Frontal cortex (tissue), 3 donors: ENCODE measurements at regions not wholly inside any gene's neighbourhood (a gene's known extent, or its start where the extent isn't known, plus 50 kb on each side); places are given as distances from the start of the nearest gene placed in this dataset.

ENCODE experiments used
- DNase-seq, 2 donors: peaks; one replicate each; pipeline ENCODE4 v3.0.0; 2012; ENCODE audit warnings: low spot score in 2 of 2
- FAIRE-seq: peaks from 2 replicates; lab custom pipeline; 2012; peaks lifted over from hg19 to GRCh38; lab: Jason Lieb, UNC
- donor health status: control.
- donor health status: control.
- donor health status: control.

DNA sequence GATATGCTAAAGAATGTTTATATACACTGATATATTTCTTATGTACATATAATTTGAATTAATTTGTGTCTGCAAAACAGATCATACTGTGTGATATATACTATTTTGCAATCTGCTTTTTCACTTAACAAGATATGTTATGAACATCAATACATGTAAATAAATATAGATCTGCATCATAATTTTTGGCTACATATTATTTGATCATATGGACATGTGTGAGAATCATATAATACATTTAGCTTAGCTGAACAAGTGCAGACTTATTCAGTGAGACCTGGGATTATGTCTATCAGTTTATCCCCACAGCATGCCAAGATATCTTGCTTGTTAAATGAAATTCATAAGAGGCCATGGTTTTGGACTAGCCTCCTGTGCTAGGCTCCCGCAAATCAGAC lies 474.3 kb downstream of the ARHGEF28 start:
- no peak for FAIRE-seq

DNA sequence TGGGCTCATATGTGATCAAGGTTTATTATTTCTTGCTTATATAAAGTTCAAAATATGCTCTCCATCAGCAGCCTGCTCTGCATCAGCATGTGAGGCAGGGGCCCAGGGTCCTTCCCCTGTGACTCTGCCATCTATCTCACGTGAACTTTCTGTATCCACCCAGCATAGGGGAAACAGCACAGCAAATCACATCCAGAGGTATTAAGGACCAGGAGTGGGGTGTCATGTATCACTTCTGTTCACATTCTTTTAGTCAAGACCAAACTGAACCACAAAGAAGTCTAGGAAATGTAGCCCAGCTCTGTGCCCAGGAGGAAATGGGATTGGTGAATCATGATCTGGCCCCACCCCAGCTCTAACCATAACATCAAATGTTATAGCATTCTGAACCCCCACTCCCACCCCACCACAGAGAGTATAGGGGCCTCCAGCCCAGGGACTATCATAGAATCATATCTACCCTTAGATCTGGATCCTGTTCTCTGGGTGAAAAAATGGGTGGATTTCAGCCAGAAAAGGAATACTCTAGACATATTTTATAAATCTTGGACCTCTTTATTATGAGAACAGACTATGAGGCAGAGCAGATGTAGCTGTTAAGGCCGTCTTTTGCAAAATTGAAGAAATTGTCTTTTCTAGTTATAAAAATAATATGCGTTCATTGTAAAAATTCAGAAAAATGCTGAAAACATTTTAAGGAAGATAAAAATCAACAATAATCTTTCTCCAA lies 473.7 kb downstream of the ARHGEF28 start:
- FAIRE-seq (peak; percentile 31), DNase-seq (no peak)

More for the DNA sequence above, 474.3 kb downstream of the ARHGEF28 start:
- no peak for DNase-seq

DNA sequence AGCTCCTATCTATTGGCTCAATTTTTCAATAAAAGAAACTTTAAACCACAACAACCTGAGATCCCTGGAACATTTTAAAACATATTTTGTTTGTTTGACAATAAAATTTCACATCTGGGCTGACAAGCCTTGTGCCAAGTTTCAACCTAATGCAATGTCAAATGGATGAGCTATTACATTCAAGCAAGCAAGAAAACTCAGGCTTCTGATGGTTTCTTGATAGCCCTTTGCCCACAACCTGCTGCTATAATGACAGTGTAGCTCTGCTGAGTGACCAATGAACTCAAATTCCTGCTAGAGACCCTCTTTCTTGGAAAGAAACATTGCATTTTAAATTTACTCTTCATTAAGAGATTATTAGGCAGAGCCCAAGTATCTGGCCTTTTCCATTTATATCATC lies 472.9 kb downstream of the ARHGEF28 start:
- FAIRE-seq = no peak
- DNase-seq = no peak

DNA sequence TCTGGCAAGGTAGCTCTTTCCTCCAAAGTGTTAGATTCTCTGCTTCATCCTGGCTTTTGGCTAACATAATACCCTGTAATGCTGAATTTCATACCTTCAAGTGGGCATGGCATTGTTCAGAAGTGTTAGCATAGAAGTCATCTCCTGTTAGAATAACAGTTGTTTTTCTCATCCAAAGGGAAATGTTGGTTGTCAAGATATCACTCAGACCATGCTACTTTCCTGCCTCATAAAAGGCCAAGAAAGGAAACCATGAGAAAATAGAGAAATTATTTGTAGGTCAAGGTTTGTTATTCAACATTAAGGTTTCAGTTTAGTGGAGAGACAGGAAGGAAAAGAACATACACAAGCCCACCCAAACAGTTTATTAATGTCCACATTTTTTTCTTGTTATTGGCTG lies 472.5 kb downstream of the ARHGEF28 start:
- no peak for DNase-seq
- no peak for FAIRE-seq

DNA sequence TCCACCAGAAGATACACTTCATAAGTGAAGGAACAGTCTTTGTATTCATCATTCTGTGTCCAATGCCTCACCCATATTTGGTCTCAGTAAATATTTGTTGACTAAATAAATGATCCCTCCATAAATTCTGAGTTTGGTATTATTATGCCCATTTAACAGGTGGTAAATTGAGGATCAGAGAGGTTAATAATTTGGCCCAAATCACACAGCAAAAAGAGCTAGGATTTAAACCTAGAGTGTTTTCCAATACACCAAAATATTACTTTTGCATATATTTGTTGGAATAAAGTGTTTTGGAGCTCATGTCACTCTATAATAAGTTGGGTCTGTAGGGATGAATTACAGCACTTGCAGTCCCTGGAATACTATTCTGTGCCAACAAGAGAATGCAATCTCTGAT lies 470.3 kb downstream of the ARHGEF28 start:
- FAIRE-seq (no peak), DNase-seq (no peak)

DNA sequence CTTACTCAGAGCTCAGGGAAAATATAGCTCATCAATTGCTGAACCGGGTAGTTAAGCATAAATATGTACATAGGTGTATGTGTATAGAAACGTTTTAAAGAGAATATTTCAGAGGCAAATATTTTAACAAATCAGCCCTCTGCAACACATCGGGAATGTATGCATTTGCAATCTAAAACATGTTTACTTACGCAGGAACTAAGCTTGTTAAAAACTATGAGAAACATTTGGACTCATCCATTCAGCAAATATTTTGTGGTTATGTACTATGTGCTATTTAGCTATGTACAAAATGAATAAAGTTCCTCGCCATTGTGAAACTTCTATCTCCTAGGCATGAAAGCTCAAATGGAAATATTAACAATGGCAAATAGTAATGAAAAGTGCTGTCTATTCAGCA lies 469.9 kb downstream of the ARHGEF28 start:
- no peak for FAIRE-seq
- DNase-seq = no peak

DNA sequence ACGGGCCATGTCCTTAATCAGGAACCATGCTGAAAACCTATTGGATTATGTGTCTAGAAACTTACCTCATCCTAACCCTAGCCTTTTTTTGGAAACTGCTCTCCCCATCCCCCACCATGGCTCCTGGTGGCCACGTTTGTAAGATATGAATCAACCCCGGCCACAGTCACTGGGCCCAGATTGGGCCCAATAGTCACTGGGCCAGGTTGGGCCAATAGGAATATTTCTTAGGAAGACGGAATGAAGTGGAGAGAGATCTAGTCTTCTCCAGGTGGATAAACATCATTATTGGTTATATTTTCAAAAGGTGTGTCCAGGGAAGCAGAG lies 468.7 kb downstream of the ARHGEF28 start:
- DNase-seq = no peak
- FAIRE-seq = no peak

DNA sequence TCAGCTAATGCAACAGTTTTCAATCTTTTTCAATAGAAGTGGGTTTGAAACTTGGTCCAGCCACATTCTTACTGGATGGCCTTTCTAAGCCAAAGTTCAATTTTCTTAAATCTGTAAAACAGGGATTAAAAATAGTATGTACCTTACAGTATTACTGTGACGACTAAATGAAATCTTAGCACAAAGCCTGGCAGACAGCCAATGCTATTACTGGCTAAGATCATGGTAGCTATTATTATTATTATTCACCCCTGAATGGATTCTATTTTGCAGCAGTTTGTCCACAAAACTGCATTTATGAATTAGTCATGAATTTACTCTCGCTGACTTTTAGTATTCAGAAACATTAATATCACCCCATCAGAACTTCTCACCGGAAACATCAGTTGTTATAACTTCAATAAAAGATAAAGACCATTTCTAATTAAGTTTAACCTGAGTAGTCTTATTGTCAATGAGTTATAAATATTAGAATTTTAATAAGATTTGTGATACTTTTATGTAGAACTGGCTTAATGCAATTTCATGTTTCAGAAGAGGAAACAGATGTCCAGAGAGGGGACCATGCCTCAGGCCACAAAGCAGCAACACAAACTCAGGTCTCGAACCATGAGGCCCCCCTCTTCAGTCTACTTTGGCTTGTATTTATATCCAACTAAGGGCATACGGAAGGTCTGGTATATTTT lies 468.2 kb downstream of the ARHGEF28 start:
- no peak for FAIRE-seq
- DNase-seq = no peak

DNA sequence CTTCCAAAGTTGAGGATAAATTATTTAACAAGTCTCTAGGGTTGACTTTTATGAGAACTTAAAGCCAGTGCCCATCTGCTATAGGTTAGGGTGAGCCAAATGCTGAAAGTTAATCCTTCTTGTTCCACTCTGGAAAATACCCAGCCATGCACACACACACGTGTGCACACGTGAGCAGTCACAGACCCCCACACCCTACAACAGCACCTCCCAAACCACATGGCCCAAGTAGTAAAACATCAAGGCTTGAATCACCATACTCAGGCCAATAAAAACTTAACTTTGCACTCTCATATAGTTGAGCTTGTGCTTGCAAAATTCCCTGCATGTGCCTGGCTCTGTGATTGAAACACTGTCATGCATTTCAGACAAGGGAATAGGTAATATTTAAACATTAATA lies 467.6 kb downstream of the ARHGEF28 start:
- DNase-seq (no peak), FAIRE-seq (no peak)

DNA sequence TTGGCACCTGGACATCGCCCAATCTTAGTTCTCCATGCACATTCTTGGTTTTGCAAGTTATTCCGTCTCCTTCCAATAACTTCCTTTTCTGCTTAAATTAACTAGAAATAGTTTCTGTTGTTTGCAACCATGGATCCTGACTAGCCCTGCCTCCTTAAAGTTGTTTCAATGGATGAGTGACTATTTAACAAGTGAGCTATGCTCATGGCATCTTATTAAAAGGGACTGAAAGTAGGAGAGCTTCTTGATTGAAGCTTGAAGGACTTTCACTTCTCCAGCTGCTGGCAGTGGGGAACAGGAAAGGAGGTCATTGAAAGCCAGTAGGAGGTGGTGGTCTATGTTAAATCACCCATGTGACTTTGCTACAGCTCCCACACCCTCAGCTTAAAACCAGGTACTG lies 466.8 kb downstream of the ARHGEF28 start:
- FAIRE-seq (no peak), DNase-seq (no peak)

DNA sequence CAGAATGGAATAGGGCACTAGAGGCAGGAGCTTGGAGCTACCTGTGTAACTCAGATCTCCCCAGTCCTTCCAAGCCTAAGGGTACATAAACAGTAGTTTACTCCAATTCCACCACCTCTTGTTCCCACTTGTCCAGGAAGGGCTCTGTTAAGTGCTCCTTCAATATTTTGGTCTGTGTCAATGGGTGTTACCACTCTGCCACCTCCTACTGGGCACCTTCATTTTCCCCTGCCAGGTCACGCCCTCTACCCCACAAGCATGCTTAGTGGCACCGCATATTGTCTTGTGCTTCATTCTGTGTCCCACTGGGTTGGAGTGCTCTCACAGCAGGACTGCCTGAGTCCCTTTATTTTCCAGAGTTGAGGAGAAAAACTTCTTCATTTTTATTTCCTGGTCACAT lies 459.8 kb downstream of the ARHGEF28 start:
- FAIRE-seq (no peak), DNase-seq (no peak)

DNA sequence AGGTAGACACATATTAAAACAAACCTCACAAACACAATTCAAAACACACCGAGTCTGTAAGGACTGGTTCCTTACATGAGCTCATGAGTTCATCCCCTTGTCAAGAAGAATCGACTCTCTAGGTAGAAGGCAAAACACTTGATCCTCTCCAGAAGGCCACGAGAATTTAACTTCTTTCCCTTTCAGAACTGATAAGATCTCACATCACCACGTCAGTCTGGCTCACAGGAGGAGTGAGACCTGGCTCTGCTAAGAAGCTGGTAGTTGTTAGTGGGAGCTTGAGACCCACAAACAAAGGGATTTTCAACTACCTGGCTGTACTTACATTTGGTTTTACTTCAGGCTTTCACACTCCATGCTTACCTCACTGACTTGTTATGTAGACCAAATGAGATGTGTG lies 459.2 kb downstream of the ARHGEF28 start:
- DNase-seq (no peak), FAIRE-seq (no peak)

DNA sequence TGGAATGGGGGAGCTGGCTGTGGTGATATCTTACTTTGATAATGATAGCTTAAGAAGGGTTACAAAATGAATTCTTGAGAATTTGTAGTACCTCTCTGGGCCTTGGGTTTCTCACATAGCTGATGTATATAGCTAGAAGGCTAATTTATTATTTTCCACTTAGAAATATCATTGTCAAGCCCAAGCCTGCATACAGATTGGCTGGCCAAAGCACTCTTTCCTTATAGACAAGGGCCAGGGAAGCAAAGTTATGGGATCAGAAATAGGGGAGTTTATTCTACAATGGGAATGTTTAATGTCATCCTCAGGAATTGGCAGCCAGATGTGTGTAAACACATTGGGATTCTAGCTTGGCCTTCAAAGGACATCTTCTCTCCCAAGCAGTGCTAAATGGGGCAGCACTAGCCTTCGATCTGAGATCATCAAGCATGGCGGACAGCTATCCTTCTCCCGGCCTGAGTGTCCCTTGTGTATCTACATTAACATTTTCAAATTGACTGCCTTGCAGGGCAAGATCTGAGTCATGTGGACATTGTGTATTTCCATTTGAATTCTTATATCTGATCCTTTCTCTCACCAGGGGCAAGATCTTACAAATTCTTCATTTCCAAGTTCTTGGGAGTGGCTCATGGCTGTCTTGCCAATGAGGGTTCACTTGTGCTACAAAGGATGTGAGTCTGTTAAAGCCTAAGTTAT lies 457.2 kb downstream of the ARHGEF28 start:
- FAIRE-seq = no peak
- no peak for DNase-seq

DNA sequence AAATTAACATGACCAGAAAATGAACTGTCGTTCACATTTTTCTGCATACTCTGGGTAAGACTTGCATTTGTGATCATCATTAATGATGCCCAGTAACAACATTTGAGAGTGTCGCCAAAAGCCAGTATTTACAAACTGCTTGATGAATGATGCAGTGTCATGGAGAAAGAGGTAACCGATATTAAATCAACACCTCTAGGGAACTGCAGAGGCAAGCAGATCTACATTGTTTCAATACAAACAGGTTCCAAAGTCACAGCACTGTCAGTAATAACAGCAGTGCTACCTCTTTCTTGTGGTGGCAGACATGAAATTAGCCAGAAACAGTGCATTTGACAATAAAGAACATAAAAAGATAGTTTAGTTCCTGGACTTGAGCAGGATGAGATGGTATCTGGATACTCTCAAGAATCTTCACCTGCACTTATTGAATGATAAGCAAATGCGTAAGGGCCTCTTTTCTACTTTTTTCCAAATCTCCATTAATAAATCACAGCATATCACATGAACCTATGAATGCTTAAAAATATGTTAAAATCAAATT lies 456.6 kb downstream of the ARHGEF28 start:
- DNase-seq (no peak), FAIRE-seq (no peak)

DNA sequence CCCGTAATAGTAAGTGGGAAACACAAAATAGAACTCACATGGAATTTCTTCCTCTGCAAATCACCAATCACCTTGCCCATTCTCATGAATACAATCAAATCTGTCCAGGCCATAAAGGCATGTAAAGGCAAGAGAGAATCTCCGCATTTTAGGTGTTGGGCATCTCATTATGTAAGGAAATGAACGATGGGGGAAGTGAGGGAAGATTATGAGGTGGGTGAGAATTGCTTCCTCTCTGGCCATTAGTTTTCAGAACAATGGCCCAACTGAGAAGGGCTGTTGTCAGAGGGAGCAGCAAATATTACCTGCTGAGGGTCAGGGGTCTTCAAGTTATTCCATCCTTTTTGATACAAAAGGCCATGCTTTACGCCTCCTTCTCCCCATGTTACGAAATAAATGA lies 455.1 kb downstream of the ARHGEF28 start:
- FAIRE-seq (no peak), DNase-seq (no peak)

DNA sequence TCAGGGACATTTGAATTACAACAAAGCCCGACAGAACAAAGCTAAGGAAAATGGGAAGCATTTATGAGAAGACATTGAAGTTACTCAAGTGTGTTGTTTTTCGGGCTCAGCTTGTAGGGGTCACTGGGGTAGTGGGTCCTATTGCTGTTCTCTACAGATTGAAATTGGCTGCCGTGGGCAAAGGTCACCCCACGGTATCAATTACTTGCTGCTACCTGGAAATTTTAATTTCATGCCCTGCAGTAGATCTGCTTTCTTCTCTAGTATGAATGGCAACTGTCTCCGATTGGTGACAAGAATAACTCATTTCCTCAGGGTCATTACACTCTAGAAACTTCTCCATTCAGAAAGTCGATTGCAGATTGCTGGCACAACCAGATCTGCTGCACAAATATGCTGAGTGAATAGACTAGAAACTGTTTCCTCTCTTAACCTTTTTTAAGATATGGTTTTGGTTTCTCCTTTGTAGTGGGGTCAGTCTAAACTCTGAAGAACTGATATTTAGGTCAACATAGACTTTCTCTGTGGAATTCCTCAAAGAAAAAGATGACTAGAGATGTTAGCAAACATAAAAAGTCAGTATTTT lies 454.1 kb downstream of the ARHGEF28 start:
- FAIRE-seq = no peak

DNA sequence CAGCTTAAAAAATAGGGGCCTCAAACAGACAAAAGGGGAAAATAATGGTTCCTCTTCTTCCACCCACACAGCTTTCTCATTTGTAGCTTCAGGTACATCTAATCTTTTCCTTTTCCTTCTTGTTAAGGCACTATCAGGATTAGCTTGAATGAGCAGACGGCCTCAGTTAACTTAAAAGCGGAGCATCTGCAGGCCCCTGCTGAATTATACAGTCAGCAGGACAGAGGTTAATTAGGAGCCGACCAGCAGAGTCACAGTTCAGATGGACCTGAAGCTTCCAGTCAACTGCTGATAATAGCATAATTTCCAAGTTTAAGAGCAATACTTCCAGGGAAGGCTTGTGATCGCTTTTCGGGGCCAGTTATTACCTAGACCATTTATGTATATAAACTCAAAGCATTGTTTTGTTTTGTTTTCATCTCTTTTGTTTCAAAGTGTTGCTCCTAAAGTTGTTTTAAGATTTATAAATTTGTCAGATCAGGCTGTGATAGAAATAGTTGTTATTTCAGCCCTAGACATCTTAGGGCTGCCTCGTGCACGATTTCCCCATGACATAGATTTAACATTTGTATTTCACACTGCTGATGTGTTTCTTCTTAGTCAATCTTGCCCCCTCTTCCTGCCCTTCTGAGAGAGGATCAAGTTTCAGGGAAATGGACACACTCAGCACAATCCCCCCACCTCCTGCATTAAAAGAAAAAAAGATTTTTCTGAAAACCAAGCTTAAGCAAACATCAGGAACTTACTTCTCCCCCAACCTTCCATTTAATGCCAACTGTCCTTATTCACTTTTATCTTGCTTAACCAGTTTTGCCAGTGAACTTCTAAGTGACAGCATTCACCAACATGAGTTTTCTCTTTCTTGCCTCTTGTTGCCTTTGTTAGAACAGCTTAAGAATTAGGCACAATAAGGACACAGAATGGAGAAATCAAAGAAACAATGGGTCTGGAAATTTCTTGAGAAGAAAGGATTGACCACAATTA lies 449.8 kb downstream of the ARHGEF28 start:
- DNase-seq (no peak), FAIRE-seq (no peak)

More for the DNA sequence above, 454.1 kb downstream of the ARHGEF28 start:
- DNase-seq = no peak

DNA sequence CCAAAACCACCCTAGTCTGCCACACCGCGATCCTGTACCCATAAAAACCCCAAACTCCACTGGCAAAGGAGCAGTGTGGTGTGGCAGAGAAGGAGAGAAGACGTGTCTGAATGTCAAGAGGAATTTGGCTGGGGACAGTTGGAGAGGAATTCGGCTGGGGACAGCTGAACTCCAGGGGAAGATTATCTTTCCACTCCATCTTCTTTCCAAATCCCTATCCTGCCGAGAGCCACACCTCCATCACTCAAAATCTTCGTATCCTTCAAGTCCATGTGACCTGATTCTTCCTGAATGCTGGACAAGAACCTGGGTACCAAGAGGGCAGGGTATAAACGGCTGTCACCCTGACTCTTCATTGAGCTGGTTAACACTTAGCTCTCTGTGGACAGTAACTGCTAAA lies 448.1 kb downstream of the ARHGEF28 start:
- no peak for FAIRE-seq
- no peak for DNase-seq

DNA sequence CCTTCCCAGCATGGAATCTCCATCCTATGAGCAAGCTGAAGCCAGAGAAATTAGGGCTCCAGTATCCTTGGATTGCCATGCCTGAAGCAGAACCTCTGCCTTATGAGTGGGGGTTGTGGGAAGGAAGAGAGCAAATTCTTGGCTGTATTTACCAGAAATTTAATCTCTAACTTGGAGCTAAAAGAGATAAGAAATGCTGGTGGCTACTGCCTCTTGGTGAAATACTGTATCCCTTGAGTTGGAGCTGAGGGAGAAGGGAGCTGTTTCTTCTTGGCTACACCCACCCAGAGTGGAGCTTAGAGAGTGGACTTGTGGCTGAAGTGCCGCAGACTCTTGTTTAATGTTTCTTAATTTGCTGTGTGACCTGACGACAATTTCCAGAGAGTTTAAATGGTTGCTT lies 447.3 kb downstream of the ARHGEF28 start:
- no peak for DNase-seq

DNA sequence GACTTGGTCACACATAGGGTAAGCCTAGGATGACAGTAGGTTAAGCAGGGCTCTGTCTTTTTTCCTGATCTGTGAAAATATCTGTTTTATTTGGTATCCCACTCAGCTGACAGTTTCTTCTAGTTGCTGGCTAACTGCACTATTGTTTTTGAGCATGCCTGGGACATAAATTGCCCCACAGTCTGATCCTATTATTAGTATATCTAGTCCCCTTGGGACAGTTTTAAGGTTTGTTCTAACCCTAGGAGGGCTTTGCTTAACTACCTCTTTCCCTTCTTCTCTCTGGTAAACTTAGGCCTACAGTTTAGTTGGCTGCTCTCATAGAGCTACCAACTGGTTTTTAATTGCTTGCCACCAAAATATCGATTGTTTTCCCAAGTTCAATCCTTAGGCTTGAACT lies 446.6 kb downstream of the ARHGEF28 start:
- DNase-seq = no peak
- no peak for FAIRE-seq

More for the DNA sequence above, 447.3 kb downstream of the ARHGEF28 start:
- FAIRE-seq = no peak
